ENCODE measurements at regions not wholly inside any gene's neighbourhood (a gene's known extent, or its start where the extent isn't known, plus 50 kb on each side); places are given as distances from the start of the nearest gene placed in this dataset.
"Not testable (repeated sequence)": the region's sequence is repeated elsewhere in the genome, so short reads cannot be mapped to it uniquely, and the experiment has no call there.

DNA sequence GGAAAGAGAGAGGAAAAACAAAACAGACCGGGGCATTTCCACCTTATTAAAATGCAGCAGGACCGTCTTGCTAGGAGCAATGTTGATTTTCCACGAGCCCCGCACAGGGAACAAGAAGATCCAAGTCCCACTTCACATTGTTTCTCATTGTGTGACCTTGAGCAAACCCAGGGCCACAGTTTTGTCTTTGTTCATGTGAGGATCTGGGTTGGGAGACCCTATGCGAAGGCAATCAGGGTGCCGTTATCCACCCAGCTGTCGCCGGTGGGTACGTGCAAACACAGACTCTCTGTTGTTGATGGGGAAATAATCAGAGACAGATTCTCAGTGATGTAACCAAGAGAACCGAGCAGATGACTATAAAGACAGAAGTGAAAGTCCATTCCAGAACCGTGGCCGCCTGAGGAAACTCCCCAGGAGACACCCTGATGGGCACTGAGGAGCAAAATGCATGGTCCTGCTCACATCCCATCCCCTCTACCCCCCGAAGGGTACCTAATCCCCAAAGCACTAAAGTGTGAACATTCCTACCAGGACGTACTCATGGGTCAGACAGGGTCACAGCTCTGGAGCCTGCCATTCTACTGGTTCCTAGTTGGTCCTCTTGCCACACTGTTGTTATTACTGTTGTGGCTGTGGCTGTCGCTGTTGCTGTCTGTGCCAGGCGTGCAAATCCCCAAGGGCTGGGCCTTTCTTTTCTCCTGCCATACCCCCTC is 102.7 kb upstream of the RBPJ start:
- peak in 1 of 2 donors; percentile 32 for DNase-seq

DNA sequence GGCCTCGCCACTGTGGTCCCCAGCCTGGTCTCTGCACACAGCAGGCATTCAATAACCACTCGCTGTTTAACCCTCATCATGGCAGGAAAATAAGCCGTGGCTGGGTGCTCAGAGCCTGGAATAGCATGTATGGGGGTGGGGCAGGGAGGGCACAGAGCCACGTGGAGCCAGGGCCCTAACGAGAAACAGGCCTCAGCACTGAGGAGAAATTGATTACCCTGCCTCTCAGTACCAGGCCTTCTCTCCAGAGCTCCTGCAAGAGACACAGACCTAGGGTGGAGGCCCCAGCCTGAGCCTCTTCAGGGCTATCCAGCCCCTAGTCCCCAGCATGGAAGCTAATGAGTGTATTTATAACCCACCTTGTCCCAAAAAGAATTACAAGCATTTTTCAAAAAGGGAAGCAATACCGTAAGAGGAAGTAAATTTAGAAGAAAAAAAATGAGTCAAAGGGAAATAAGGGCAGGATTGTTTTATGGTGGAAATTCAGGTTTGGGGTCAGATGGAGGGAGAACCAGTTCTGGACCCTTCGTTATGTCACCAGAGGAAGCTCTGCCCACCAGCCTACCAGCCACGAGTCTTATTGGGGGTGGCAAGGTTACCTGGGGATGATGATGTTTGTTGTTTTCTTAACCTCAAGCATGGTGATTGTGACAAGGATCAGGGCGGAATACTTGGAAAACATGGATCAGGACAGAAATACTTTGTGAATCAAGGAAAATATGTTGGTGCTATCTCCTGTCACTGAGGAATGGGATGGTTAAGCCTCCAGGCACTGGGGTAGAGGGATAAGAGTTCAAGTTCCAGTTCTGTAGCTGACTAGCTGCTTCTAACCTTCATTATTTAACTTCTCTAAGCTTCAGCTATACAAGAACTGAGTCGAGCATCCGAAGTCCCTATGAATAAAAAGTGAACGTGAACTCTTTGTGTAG is 101.9 kb upstream of the RBPJ start:
- DNase-seq = peak in 1 of 2 donors; percentile 8

DNA sequence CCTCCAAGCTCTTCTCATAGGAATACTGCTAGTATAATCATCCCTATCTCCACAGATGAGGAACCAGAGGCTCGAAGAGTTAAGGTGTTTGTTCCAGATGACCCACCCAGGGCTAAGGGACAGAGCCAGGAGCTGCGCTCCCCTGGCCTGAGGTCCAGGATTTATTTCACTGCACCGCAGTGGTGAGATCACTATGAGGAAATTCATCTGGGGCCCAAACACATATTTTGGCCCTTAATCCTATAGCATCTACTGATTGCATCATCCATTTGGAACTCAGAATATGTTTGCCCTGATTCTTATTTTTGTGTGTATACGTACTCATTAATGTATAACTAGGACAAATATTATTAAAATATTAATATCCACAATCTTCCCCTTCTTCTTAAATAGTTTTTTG is 100.1 kb upstream of the RBPJ start:
- no peak for DNase-seq

- DNase-seq = no peak
Observed at GRCh38 chr4:26223155-26223554, 97.7 kb upstream of the RBPJ start.

DNA sequence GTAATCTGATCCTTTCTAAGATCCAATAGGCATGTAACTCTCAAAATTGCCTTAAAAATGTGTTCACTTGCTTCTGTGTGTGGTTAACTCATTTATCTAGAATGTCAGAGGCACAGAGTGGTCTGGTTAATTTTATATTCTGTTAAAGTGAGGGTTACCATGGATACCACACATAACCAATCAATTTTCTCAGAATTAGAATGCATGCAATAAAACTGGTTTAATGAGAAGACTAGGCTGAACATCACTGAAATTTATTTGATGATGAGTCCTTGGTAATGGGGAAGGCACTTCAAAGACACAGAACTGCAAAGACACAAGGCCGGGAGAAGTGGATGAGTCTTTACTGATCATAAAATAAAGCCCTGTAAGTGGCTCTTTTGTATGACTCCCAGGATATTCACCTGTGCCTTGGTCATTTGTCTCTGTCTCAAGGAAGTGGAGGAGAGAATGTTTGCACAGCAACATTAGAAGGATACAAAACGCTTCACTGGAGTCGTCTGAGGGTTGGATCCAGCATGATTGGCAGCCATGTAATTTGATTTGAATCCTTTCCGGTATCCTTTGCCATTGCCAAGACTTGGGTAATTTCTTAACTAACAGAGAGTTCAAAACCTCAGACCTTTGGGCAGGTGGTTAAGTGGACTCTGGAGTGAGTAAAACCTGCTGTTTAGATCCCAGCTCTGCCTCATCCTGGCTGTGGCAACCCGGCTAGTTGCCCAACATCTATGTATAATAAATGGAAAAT is 94.0 kb upstream of the RBPJ start:
- DNase-seq = no peak

DNA sequence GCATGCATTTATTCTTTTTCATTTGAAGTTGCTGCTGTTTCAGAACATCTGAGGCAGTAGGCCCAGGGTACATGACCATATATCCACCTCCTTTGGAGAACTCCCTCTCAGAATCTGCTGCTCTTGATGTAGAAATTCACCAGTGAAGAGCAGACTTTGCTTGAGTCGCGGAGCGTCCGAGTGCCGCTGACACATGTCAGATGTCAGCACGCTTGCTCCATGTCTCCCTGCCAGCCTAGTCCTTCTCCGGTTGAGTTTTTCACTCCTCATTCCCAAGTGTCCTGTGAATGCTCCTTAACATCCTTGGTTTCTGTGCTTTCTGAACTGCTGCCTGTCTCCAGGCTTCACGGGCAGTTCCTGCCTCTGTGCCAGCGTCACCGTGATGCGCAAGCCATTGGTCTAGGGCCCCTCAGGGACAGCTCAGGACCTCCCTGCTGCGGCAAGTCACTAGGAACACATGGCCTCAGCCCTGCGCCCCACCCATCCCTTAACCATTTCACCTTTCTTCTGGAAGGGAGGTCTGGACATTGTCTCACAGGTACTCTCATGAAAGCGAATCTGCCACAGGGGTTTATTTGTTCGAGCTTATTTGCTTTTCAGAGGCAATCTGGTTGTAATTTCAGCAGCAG is 93.1 kb upstream of the RBPJ start:
- no peak for DNase-seq

GRCh38 chr4:26228883-26229282 is 91.9 kb upstream of the RBPJ start:
- no peak for DNase-seq

DNA sequence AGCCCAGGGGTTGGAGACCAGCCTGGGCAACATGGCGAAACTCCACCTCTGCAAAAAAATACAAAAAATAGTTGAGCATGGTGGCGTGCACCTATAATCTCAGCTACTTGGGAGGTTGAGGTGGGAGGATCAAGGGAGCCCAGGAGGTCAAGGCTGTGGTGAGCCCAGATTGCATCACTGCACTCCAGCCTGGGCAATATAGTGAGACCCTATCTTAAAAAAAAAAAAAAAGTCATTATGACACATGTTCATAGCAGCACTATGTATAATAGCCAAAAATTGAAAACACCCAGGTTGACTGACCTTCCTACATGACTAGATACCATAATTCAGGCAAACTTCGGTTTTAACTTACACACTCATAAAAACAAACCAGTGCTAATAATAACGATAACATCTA is 90.8 kb upstream of the RBPJ start:
- DNase-seq = no peak

GRCh38 chr4:26233350-26233749 is 87.5 kb upstream of the RBPJ start:
- DNase-seq = no peak

- no peak for DNase-seq
Observed at GRCh38 chr4:26235500-26235899, 85.3 kb upstream of the RBPJ start.

GRCh38 chr4:26237916-26238315 is 82.9 kb upstream of the RBPJ start:
- no peak for DNase-seq

GRCh38 chr4:26238426-26238777 is 82.4 kb upstream of the RBPJ start:
- DNase-seq = no peak

GRCh38 chr4:26238778-26239679 is 81.8 kb upstream of the RBPJ start:
- no peak for DNase-seq

- no peak for DNase-seq
Observed at GRCh38 chr4:26239801-26240200, 81.0 kb upstream of the RBPJ start.

DNA sequence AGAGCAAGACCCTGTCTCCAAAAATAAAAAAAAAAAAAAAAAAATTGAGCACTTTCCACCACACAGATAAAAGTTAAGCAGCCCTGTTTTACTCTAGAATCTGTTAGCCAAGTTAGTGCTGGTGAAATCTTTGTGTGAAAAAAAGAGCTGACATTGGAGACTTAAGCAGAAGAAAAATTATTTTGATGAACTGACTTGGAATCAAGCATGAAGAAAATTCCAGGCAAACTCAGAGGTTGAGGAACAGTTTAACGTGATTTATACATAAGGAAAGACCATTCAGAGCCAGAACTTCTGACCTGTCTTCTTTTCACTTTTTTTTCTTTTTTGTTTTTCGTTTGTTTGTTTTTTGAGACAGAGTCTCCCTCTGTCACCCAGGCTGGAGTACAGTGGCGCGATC is 79.6 kb upstream of the RBPJ start:
- no peak for DNase-seq

GRCh38 chr4:26242451-26242850 is 78.4 kb upstream of the RBPJ start:
- no peak for DNase-seq

- not testable (repeated sequence) for DNase-seq
Observed at GRCh38 chr4:26244138-26244537, 76.7 kb upstream of the RBPJ start.

DNA sequence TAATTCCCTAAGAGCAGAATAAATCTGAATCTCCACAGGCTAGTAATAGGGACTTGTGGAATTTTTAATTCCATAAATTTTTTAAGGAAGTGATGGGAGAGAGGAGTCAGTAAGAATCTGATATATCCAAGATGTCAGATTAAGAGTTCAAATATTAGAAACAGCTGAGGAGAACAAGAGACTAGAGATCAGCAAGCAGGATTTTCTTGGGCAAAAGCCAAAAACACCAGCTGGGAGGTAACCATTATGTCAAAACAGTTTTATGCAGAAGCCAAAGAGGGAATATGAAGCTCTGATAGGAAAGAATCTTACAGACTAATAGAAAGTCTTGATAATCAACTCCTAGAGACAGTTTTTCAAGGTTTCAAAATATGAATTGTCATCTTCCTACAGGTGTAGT is 72.2 kb upstream of the RBPJ start:
- DNase-seq = no peak

DNA sequence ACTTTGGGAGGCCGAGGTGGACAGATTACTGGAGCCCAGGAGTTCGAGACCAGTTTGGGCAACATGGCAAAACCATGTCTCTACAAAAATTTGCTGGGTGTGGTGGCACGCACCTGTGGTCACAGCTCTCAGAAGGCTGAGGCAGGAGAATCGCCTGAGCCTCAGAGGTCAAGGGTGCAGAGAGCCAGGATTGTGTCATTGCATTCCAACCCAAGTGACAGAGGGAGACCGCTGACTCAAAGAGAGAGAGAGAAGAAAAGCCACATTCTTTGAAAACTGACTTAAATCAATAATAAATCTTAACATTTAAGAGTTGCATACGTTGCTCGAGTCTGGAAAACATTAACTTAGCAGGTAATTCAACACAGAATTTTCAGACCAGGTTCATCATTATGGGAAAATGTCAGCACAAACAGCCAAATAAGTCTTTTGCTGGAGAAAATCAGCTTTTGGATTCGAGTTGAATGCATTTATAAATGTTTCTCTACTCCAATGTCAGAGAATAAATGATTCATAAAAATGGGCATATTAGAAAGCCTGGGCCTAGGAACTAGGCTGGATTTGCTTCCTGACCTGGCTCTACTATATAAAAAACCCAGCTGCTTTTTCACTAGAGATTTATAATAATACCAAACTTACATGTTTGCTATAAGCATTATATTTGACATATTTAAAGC is 68.3 kb upstream of the RBPJ start:
- no peak for DNase-seq

- no peak for DNase-seq
Observed at GRCh38 chr4:26253968-26254367, 66.8 kb upstream of the RBPJ start.

DNA sequence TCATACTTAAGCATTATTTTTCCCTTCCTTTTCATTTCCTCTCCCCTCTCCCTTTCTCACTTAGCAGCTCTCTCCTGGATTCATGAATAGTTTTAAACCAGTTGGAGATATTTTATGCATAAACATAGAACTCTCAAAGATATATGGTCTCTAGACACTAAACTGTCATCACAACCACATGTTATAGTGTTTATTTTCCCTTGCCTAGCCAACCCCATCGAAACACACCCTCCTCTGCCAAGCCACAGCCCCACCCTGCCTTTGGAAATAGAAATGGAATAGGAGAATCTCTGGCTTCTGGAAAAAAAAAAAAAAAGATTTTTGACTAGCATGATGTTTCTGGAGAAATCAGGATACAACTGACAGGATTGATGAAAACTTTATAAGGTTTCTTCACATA is 64.8 kb upstream of the RBPJ start:
- no peak for DNase-seq
